Left ventricle myocardium inferior (tissue), 1 donor: ENCODE measurements at regions not wholly inside any gene's neighbourhood (a gene's known extent, or its start where the extent isn't known, plus 50 kb on each side); places are given as distances from the start of the nearest gene placed in this dataset.
"Not testable (repeated sequence)": the region's sequence is repeated elsewhere in the genome, so short reads cannot be mapped to it uniquely, and the experiment has no call there.

ENCODE experiments used
- DNase-seq: peaks from one replicate; pipeline ENCODE4 v3.0.0-alpha.2; 2020
- H3K27ac ChIP-seq: fragments of 200-600 bp; replicated peaks from 2 replicates; pipeline ENCODE4 v1.8.0; 2021
- H3K27me3 ChIP-seq: fragments of 200-600 bp; 2 replicates; pipeline ENCODE4 v1.8.0; 2021; ENCODE audit warnings: low read depth
- H3K36me3 ChIP-seq: fragments of 200-600 bp; 2 replicates; pipeline ENCODE4 v1.8.0; 2021
- H3K4me1 ChIP-seq: fragments of 200-600 bp; 2 replicates; pipeline ENCODE4 v1.8.0; 2021
- H3K4me3 ChIP-seq: fragments of 200-600 bp; 2 replicates; pipeline ENCODE4 v1.8.0; 2021; ENCODE audit warnings: mild to moderate bottlenecking, moderate library complexity
- H3K9me3 ChIP-seq: fragments of 200-600 bp; replicated peaks from 2 replicates; pipeline ENCODE4 v1.8.0; 2021
- CTCF ChIP-seq: fragments of 200-600 bp; IDR thresholded peaks from 2 replicates; pipeline ENCODE4 v1.8.0; 2021; ENCODE audit warnings: antibody characterized with exemption, mild to moderate bottlenecking, borderline replicate concordance
- intact Hi-C: fragments of 100-400 bp; cut with micrococcal nuclease; formaldehyde crosslinking; loops from one replicate; pipeline ENCODE4 v1.11.0; 2022
- donor health status: DM: no; HTN: yes; CAD: no; lungs with severe emphysema.

GRCh38 chr3:69484507-69485393 is 98.9 kb upstream of the FRMD4B start:
- intact Hi-C loops, result no loop called here
- no peak for TF ChIP-seq CTCF
- peaks cover 26% of the 10 kb centered on the region for H3K4me1 ChIP-seq
- H3K27ac ChIP-seq, result peak overlapping the region; percentile 79
- H3K36me3 ChIP-seq, result no peaks in the 10 kb centered on the region
- DNase-seq, result peak; percentile 75
- no peaks in the 10 kb centered on the region for H3K9me3 ChIP-seq
- no peak overlapping the region for H3K4me3 ChIP-seq
- H3K27me3 ChIP-seq, result no peaks in the 10 kb centered on the region

DNA sequence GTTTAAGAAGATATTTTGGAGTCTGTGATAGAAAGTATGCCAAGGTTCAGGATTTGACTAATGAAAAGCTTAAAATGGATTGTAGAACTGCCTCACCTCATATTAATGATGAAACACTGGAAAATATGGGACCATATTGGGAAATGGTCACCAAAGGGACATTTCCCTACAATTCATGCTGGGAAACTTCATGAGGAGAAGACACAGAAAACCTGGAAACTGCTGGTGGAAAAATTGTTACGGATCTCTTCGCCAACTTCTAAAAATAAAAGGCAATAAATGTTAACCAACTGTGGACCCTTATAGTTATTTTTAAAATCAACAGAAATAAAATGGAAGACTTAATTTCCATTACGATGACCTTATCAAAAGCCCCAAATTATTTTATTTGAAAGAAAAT is 97.6 kb upstream of the FRMD4B start:
- Histone ChIP-seq H3K27ac (no peak overlapping the region), H3K27me3 (no peaks in the 10 kb centered on the region), H3K4me3 (no peak overlapping the region), H3K9me3 (no peaks in the 10 kb centered on the region), H3K4me1 (peaks cover 26% of the 10 kb centered on the region), H3K36me3 (no peaks in the 10 kb centered on the region)
- DNase-seq, result no peak
- no peak for TF ChIP-seq CTCF
- intact Hi-C loops, result no loop called here

- intact Hi-C loops, DNase-seq, H3K4me3 ChIP-seq, H3K27ac ChIP-seq, H3K9me3 ChIP-seq, H3K36me3 ChIP-seq, H3K27me3 ChIP-seq: not testable (repeated sequence)
- peaks cover 22% of the 10 kb centered on the region for H3K4me1 ChIP-seq
These were observed 95.1 kb upstream of the FRMD4B start for GRCh38 chr3:69480986-69481385.

DNA sequence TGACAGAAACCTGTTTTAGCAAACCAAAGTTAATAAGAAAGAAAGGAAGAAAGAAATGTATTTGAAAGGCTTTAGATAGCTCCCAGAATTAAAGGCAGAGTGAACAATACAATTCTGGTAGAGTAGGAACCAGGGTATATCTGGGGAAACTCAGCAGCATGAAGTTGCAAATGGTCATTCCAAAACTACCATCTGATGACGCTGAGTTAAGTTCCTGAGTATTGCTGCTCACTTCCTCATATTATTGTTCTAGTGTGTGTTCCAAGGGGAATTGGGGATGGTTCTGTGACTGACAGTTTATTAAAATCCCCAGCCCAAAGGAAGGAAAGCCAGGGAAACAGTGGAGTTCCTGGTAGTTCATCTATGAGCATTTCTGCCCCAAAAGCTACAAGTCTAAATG is 88.3 kb upstream of the FRMD4B start:
- Histone ChIP-seq H3K4me3 (no peak overlapping the region), H3K4me1 (no peaks in the 10 kb centered on the region), H3K9me3 (no peaks in the 10 kb centered on the region), H3K27ac (no peak overlapping the region), H3K36me3 (no peaks in the 10 kb centered on the region), H3K27me3 (no peaks in the 10 kb centered on the region)
- intact Hi-C loops, result no loop called here
- no peak for DNase-seq
- TF ChIP-seq CTCF, result no peak

- no peak for DNase-seq
- TF ChIP-seq CTCF, result no peak
- no peak overlapping the region for H3K27ac ChIP-seq
- no peak overlapping the region for H3K4me3 ChIP-seq
- intact Hi-C loops, result no loop called here
- H3K9me3 ChIP-seq, result no peaks in the 10 kb centered on the region
- no peaks in the 10 kb centered on the region for H3K27me3 ChIP-seq
- no peaks in the 10 kb centered on the region for H3K36me3 ChIP-seq
- H3K4me1 ChIP-seq, result no peaks in the 10 kb centered on the region
These were observed 86.2 kb upstream of the FRMD4B start for GRCh38 chr3:69472093-69472492.

- DNase-seq, result no peak
- Histone ChIP-seq H3K4me3 (no peak overlapping the region), H3K9me3 (no peaks in the 10 kb centered on the region), H3K36me3 (no peaks in the 10 kb centered on the region), H3K27me3 (no peaks in the 10 kb centered on the region), H3K27ac (no peak overlapping the region), H3K4me1 (no peaks in the 10 kb centered on the region)
- intact Hi-C loops, result no loop called here
- no peak for TF ChIP-seq CTCF
These were observed 77.6 kb upstream of the FRMD4B start for GRCh38 chr3:69463531-69463930.
